MG63 (cell line): ENCODE measurements at regions not wholly inside any gene's neighbourhood (a gene's known extent, or its start where the extent isn't known, plus 50 kb on each side); places are given as distances from the start of the nearest gene placed in this dataset.
"Not testable (repeated sequence)": the region's sequence is repeated elsewhere in the genome, so short reads cannot be mapped to it uniquely, and the experiment has no call there.

Source experiments
- DNase-seq: peaks from one replicate; pipeline ENCODE4 v3.0.0-alpha.2; 2020
- H3K27me3 ChIP-seq: fragments of 250-450 bp; sonication (Bioruptor Pico); 2 replicates; pipeline ENCODE4 v1.5.1; 2020; ENCODE audit warnings: mild to moderate bottlenecking, moderate library complexity
- H3K36me3 ChIP-seq: fragments of 250-450 bp; sonication (Bioruptor Pico); 2 replicates; pipeline ENCODE4 v1.5.1; 2020; ENCODE audit warnings: mild to moderate bottlenecking, moderate library complexity
- H3K4me3 ChIP-seq: fragments of 250-450 bp; sonication (Bioruptor Pico); 2 replicates; pipeline ENCODE4 v1.5.1; 2020; ENCODE audit warnings: mild to moderate bottlenecking, moderate library complexity
- H3K9me3 ChIP-seq: fragments of 250-450 bp; sonication (Bioruptor Pico); 2 replicates; pipeline ENCODE4 v1.5.1; 2020; ENCODE audit warnings: mild to moderate bottlenecking, moderate library complexity

DNA sequence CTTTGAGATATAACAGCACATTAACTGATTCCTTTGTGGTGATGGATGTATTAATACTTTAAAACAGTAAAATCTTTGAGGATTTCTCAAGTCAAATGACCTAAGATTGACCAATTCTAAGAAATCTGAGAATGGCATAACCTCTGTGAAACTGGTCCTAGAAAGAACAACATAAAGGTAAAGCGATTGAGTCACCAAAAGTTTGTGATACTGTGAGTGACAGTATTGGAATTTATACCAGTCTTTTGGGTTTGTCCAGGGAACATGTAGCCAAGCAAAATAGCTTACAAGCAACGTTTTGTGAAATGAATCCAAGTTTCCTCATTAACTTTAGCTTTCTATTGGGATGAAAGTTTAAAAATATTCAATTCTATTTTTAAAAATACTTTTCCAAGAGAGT lies 157.4 kb upstream of the TMEM196 start:
- peaks cover 3% of the 10 kb centered on the region; the same call in 1 of the 2 replicates for H3K9me3 ChIP-seq
- no peak overlapping the region for H3K4me3 ChIP-seq
- DNase-seq = no peak
- H3K27me3 ChIP-seq = no peaks in the 10 kb centered on the region
- no peaks in the 10 kb centered on the region for H3K36me3 ChIP-seq

DNA sequence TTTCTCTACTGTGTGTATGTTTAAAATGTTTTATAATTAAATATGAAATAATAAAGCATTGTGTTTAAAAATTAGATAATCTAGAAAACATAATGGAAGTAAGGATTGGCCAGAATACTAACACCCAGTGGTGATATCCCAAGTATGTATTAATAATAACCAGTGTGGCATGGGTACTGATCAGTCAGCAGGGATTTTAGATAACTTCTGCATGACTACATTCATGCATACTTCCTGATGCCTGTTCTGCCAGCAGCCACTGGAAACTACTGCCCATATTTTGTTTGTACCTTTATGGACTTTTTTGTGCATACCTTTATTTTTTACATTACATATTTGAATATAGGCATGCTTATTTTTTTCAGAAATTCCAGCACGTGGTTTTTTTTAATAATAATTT lies 156.6 kb upstream of the TMEM196 start:
- Histone ChIP-seq H3K4me3 (no peak overlapping the region), H3K9me3 (no peaks in the 10 kb centered on the region), H3K36me3 (no peaks in the 10 kb centered on the region), H3K27me3 (no peaks in the 10 kb centered on the region)
- DNase-seq = no peak

DNA sequence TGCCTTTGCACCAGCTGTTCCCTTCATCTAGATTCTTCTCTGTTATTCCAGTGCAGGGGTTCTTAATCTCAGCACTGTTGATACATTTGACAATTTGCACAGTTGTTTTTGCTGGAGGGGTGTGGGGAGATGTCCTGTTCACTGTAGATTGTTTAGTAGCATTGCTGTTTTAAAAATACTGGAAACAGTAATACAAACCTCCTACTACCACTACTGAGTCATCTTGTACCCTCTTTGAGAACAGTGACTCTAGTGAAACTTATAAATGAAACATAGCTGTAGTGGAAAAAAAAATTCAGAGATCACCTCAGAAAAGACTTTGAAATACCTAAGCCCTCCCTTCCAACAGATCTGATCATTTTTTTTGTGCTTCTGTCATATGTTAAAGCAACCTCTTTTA lies 154.8 kb upstream of the TMEM196 start:
- Histone ChIP-seq H3K4me3 (no peak overlapping the region), H3K36me3 (no peaks in the 10 kb centered on the region), H3K27me3 (no peaks in the 10 kb centered on the region), H3K9me3 (no peaks in the 10 kb centered on the region)
- no peak for DNase-seq

DNA sequence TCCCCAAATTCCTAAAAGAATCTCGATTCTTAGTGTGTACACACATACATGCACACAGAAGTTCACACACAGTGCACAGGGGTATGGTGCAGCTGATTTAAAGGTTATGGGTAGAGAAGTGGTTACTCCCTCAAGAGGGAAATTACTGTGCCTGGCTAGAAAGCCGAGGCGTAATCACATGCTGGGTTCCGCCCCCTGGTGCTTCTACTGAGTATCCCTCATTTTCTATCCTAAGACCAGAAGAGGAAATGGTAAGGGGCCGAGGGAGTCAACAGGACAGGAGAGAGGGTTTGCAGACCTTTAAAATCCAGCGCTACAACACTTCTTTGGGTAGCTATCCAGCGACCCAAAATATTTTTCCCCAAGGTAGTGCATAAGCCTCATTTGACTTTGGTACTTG lies 147.3 kb upstream of the TMEM196 start:
- Histone ChIP-seq H3K9me3 (no peaks in the 10 kb centered on the region), H3K4me3 (no peak overlapping the region), H3K36me3 (no peaks in the 10 kb centered on the region), H3K27me3 (no peaks in the 10 kb centered on the region)
- DNase-seq = no peak

DNA sequence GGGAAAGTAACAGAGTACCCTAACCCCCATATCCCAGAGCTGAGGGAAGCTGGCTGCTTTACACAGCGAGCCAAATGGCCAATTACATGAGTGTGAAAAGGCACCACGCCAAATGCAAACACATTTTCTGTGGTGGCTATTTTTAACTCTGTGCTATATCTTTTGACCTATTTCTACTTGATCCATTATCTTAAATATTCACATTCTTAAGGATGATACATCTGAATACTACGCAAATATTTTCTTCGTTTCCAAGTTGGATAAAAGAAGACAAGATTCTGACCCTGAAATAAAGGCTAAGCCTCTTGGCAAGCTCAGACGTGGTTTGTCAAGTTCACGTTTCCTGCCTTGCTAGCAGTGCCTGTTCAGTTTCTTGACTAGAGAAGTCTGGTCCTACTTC lies 146.7 kb upstream of the TMEM196 start:
- Histone ChIP-seq H3K4me3 (no peak overlapping the region), H3K36me3 (no peaks in the 10 kb centered on the region), H3K9me3 (no peaks in the 10 kb centered on the region), H3K27me3 (no peaks in the 10 kb centered on the region)
- peak; percentile 58 for DNase-seq

DNA sequence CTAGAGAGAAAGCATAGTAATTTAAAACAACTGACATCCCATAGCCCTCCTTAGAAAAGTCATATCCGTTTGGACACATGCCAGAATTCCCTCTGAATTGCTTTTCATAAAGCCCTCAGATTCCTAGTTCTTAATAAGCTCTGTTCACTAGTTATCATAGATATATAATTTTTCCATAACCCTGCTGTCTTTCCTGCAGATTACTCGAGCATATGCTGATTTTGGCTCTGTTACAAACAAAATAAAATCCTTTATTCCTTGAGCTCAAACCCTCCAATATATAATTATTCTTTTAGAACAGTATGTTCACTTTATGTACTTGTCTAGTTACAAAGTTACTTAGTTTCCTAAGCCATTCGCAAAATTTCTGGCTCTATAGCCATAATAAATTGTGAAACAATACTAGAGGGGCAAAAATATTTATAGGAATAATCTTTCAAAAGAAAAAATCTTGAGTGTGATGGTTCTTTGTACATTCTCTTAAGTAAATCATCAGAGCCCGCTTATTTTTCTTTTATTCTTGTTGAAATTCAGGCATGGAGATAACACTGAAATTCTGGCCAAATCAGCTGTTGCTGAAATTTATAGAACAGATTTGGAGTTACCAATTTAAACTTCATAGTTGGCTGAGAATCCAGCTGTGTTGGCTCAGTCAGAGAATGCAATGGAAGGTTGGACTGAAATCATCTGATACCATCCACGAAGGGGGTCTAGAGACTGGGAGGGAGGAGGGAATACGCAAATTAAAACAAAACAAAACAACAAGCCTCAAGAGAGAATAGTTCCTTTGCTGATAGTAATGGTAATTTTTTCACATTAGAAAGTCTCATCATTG lies 146.1 kb upstream of the TMEM196 start:
- no peak for DNase-seq
- Histone ChIP-seq H3K36me3 (no peaks in the 10 kb centered on the region), H3K4me3 (no peak overlapping the region), H3K27me3 (no peaks in the 10 kb centered on the region), H3K9me3 (no peaks in the 10 kb centered on the region)

- DNase-seq = no peak
- Histone ChIP-seq H3K4me3 (no peak overlapping the region), H3K36me3 (no peaks in the 10 kb centered on the region), H3K9me3 (no peaks in the 10 kb centered on the region), H3K27me3 (no peaks in the 10 kb centered on the region)
These were observed 142.6 kb upstream of the TMEM196 start for GRCh38 chr7:19916046-19916445.

GRCh38 chr7:19915596-19915995 lies 142.2 kb upstream of the TMEM196 start:
- Histone ChIP-seq H3K9me3 (no peaks in the 10 kb centered on the region), H3K27me3 (no peaks in the 10 kb centered on the region), H3K36me3 (no peaks in the 10 kb centered on the region), H3K4me3 (no peak overlapping the region)
- no peak for DNase-seq

DNA sequence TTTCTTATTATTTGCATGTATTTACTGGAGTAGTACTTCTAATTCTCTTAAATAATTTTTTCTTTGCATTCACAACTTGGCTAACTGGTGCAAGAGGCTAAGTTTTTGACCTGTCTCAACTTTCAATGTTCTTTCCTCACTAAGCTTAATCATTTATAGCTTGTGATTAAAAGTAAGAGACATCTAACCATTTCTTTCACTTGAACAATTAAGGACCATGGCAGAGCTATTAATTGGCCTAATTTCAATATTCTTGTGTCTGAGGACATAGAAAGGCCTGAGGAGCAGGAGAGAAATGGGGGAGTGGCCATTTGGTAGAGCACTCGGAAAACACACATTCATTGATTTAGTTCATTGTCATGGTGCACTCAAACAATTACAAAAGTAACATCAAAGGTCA lies 141.4 kb upstream of the TMEM196 start:
- Histone ChIP-seq H3K27me3 (no peaks in the 10 kb centered on the region), H3K36me3 (no peaks in the 10 kb centered on the region), H3K4me3 (no peak overlapping the region), H3K9me3 (no peaks in the 10 kb centered on the region)
- no peak for DNase-seq

- H3K36me3 ChIP-seq = no peaks in the 10 kb centered on the region
- no peak for DNase-seq
- no peaks in the 10 kb centered on the region for H3K9me3 ChIP-seq
- no peaks in the 10 kb centered on the region for H3K27me3 ChIP-seq
- H3K4me3 ChIP-seq = no peak overlapping the region
These were observed 126.7 kb upstream of the TMEM196 start for GRCh38 chr7:19900118-19900517.

GRCh38 chr7:19899529-19899928 lies 126.1 kb upstream of the TMEM196 start:
- no peak overlapping the region for H3K4me3 ChIP-seq
- no peaks in the 10 kb centered on the region for H3K36me3 ChIP-seq
- no peaks in the 10 kb centered on the region for H3K9me3 ChIP-seq
- no peak for DNase-seq
- H3K27me3 ChIP-seq = no peaks in the 10 kb centered on the region

DNA sequence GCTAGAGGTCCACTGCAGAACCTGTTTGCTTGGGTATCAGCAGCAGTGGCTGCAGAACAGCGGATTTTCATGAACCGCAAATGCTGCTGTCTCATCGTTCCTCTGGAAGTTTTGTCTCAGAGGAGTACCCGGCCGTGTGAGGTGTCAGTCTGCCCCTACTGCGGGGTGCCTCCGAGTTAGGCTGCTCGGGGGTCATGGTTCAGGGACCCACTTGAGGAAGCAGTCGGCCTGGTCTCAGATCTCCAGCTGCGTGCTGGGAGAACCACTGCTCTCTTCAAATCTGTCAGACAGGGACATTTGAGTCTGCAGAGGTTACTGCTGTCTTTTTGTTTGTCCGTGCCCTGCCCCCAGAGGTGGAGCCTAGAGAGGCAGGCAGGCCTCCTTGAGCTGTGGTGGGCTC lies 109.5 kb upstream of the TMEM196 start:
- not testable (repeated sequence) for H3K9me3 ChIP-seq, H3K36me3 ChIP-seq, H3K4me3 ChIP-seq, DNase-seq, H3K27me3 ChIP-seq

DNA sequence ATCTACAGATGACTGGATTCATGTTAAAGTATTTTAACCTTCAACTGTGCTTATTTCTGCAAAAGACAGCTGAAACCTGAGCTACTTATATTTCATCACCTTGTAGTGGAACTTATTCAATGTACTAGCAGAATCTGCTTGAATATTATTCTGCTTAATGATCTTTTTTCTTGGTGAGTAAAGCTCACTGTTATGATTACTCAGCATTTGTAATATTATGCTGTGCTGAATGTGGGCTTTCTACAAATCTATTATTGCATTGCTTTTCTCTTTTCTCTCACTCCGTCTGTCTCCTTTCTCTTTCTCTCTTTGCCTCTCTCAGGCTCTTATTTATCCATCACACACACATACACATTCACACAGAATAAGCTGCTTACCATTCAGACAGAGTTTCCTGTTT lies 98.7 kb upstream of the TMEM196 start:
- no peak for DNase-seq

DNA sequence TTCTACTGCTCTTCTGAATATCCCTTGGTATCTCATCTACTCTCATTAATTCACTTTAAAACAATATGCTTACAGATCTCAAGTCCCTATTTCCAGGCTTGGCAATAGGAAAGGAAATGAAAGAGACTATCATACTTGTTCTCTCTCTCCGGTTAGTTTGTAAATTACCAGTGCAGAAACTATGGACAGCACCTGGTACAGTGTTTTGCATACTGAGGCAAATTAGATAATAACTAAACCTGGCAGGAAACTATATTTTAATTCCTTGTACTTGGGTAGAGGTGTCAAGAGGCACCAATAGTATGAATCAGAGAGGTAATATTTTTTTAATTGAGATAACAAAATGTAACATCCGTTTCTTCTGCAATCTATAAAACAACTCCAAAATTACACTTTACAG lies 97.7 kb upstream of the TMEM196 start:
- Histone ChIP-seq H3K27me3 (peaks cover 4% of the 10 kb centered on the region; the same call in 1 of the 2 replicates), H3K36me3 (no peaks in the 10 kb centered on the region)
- DNase-seq = no peak

More for the DNA sequence above, 98.7 kb upstream of the TMEM196 start:
- no peaks in the 10 kb centered on the region for H3K9me3 ChIP-seq
- H3K27me3 ChIP-seq = peaks cover 4% of the 10 kb centered on the region; the same call in 1 of the 2 replicates
- no peaks in the 10 kb centered on the region for H3K36me3 ChIP-seq
- no peak overlapping the region for H3K4me3 ChIP-seq

GRCh38 chr7:19869979-19870378 lies 96.6 kb upstream of the TMEM196 start:
- no peaks in the 10 kb centered on the region for H3K36me3 ChIP-seq
- peaks cover 4% of the 10 kb centered on the region; the same call in 1 of the 2 replicates for H3K27me3 ChIP-seq
- no peaks in the 10 kb centered on the region for H3K9me3 ChIP-seq
- H3K4me3 ChIP-seq = no peak overlapping the region
- DNase-seq = no peak

More for the DNA sequence above, 97.7 kb upstream of the TMEM196 start:
- Histone ChIP-seq H3K4me3 (no peak overlapping the region), H3K9me3 (no peaks in the 10 kb centered on the region)

DNA sequence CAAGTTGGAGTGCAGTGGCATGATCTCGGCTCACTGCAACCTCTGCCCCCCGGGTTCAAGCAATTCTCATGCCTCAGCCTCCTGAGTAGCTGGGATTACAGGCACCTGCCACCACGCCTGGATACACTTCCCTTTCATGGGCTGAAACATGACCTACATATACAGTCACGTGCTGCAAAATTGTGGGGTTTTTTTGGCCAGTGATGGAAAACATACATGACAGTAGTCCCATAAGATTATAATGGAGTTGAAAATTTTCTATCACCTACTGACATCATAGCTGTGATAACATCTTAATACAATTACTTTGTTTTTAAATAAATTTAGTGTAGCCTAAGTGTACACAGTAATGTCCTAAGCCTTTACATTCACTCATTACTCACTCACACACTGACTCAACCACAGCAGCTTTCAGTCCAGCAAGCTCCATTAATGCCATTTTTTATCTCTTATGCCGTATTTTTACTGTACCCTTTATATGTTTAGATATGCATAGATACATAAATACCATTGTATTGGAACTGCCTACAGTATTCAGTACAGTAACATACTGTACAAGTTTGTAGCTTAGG lies 79.9 kb upstream of the TMEM196 start:
- Histone ChIP-seq H3K27me3 (no peaks in the 10 kb centered on the region), H3K36me3 (no peaks in the 10 kb centered on the region), H3K4me3 (no peak overlapping the region), H3K9me3 (no peaks in the 10 kb centered on the region)
- DNase-seq = no peak

DNA sequence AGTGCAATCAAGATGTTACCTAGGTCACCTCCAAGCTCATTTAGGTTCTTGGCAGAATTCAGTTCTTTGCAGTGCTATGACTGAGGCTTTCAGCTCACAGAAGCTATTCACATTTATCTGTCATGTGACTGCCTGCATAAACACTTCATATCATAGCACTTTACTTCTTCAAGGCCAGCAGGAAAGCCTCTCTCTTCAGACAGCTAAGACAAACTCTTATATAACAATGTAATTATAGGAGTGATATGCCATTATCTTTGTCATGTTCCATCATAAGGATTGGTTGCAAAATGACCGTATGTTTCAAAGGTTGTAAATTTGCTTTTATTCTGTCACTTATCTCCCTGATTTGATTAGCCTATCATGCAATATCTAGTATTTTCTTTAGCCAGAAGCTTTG lies 78.8 kb upstream of the TMEM196 start:
- H3K9me3 ChIP-seq = no peaks in the 10 kb centered on the region
- no peak for DNase-seq
- no peaks in the 10 kb centered on the region for H3K36me3 ChIP-seq
- H3K27me3 ChIP-seq = no peaks in the 10 kb centered on the region
- no peak overlapping the region for H3K4me3 ChIP-seq

GRCh38 chr7:19851504-19851903 lies 78.1 kb upstream of the TMEM196 start:
- no peaks in the 10 kb centered on the region for H3K9me3 ChIP-seq
- DNase-seq = no peak
- H3K4me3 ChIP-seq = no peak overlapping the region
- H3K36me3 ChIP-seq = no peaks in the 10 kb centered on the region
- H3K27me3 ChIP-seq = no peaks in the 10 kb centered on the region
